ENCODE measurements at regions not wholly inside any gene's neighbourhood (a gene's known extent, or its start where the extent isn't known, plus 50 kb on each side); places are given as distances from the start of the nearest gene placed in this dataset.

- DNase-seq (ENCODE audit: low read depth) = no peak
- CTCF ChIA-PET = no interaction called here
- TF ChIP-seq CTCF (IDR thresholded peaks at IDR 0.05; ENCODE audit: insufficient read depth, low read depth, low read length) = no peak
- POLR2A ChIA-PET = no interaction called here
- Histone ChIP-seq H3K4me3 (ENCODE audit: low read depth, low read length) (no peak overlapping the region), H3K27me3 (ENCODE audit: control insufficient read depth, insufficient read depth, low read length) (0 out of 2 replicates have a peak, but pooled peaks cover 2% of the 10 kb centered on the region), H3K36me3 (ENCODE audit: control insufficient read depth, insufficient read depth, low read length) (no peaks in the 10 kb centered on the region)
Measured at GRCh38 chr4:151911970-151912369, 151.2 kb upstream of the GATB start.

- POLR2A ChIA-PET = no interaction called here
- Histone ChIP-seq H3K4me3 (ENCODE audit: low read depth, low read length) (no peak overlapping the region), H3K27me3 (ENCODE audit: control insufficient read depth, insufficient read depth, low read length) (0 out of 2 replicates have a peak, but pooled peaks cover 2% of the 10 kb centered on the region), H3K36me3 (ENCODE audit: control insufficient read depth, insufficient read depth, low read length) (no peaks in the 10 kb centered on the region)
- TF ChIP-seq CTCF (IDR thresholded peaks at IDR 0.05; ENCODE audit: insufficient read depth, low read depth, low read length) = no peak
- CTCF ChIA-PET = interaction anchor here (0.6 to 0.8 kb wide), 3 partner anchors 161 to 726 kb away, joined by 3 to 4 read pairs (median 3); no protein-coding TSS in a partner anchor
- no peak for DNase-seq (ENCODE audit: low read depth)
Measured at GRCh38 chr4:151908734-151909497, 148.1 kb upstream of the GATB start.

- no peak overlapping the region for H3K4me3 ChIP-seq (ENCODE audit: low read depth, low read length)
- ChIA-PET CTCF (interaction anchor here (1.2 kb wide), 1 partner anchor 10 kb away, joined by 3 read pairs; no protein-coding TSS in a partner anchor), POLR2A (no interaction called here)
- H3K27me3 ChIP-seq (ENCODE audit: control insufficient read depth, insufficient read depth, low read length) = 0 out of 2 replicates have a peak, but pooled peaks cover 2% of the 10 kb centered on the region
- H3K36me3 ChIP-seq (ENCODE audit: control insufficient read depth, insufficient read depth, low read length) = no peaks in the 10 kb centered on the region
- TF ChIP-seq CTCF (IDR thresholded peaks at IDR 0.05; ENCODE audit: insufficient read depth, low read depth, low read length) = no peak
- no peak for DNase-seq (ENCODE audit: low read depth)
Measured at GRCh38 chr4:151908201-151908600, 147.4 kb upstream of the GATB start.

GRCh38 chr4:151906438-151906837 lies 145.6 kb upstream of the GATB start:
- no peak for TF ChIP-seq CTCF (IDR thresholded peaks at IDR 0.05; ENCODE audit: insufficient read depth, low read depth, low read length)
- no peak for DNase-seq (ENCODE audit: low read depth)
- H3K4me3 ChIP-seq (ENCODE audit: low read depth, low read length) = no peak overlapping the region
- ChIA-PET POLR2A (no interaction called here), CTCF (no interaction called here)
- H3K36me3 ChIP-seq (ENCODE audit: control insufficient read depth, insufficient read depth, low read length) = no peaks in the 10 kb centered on the region
- H3K27me3 ChIP-seq (ENCODE audit: control insufficient read depth, insufficient read depth, low read length) = 0 out of 2 replicates have a peak, but pooled peaks cover 2% of the 10 kb centered on the region

GRCh38 chr4:151905197-151905596 lies 144.4 kb upstream of the GATB start:
- ChIA-PET POLR2A (no interaction called here), CTCF (no interaction called here)
- DNase-seq (ENCODE audit: low read depth) = no peak
- no peak overlapping the region for H3K4me3 ChIP-seq (ENCODE audit: low read depth, low read length)
- H3K27me3 ChIP-seq (ENCODE audit: control insufficient read depth, insufficient read depth, low read length) = no peaks in the 10 kb centered on the region
- no peaks in the 10 kb centered on the region for H3K36me3 ChIP-seq (ENCODE audit: control insufficient read depth, insufficient read depth, low read length)
- no peak for TF ChIP-seq CTCF (IDR thresholded peaks at IDR 0.05; ENCODE audit: insufficient read depth, low read depth, low read length)

All from BJ (cell line).